22Rv1 (cell line): ENCODE measurements at regions not wholly inside any gene's neighbourhood (a gene's known extent, or its start where the extent isn't known, plus 50 kb on each side); places are given as distances from the start of the nearest gene placed in this dataset.
"Not testable (repeated sequence)": the region's sequence is repeated elsewhere in the genome, so short reads cannot be mapped to it uniquely, and the experiment has no call there.

Source experiments
- ZFX ChIP-seq: fragments of 450-650 bp; IDR thresholded peaks from 2 replicates; pipeline ENCODE4 v1.6.1; 2017; ENCODE audit warnings: antibody characterized with exemption, borderline replicate concordance
- TF ChIP-seq, protein P1 (sequence below): fragments of 450-650 bp; IDR thresholded peaks from 2 replicates; pipeline ENCODE4 v1.5.1; 2017; ENCODE audit warnings: mild to moderate bottlenecking

GRCh38 chr9:38926565-38926964 lies 206.6 kb upstream of the FAM240B start:
- TF ChIP-seq, protein P1, sequence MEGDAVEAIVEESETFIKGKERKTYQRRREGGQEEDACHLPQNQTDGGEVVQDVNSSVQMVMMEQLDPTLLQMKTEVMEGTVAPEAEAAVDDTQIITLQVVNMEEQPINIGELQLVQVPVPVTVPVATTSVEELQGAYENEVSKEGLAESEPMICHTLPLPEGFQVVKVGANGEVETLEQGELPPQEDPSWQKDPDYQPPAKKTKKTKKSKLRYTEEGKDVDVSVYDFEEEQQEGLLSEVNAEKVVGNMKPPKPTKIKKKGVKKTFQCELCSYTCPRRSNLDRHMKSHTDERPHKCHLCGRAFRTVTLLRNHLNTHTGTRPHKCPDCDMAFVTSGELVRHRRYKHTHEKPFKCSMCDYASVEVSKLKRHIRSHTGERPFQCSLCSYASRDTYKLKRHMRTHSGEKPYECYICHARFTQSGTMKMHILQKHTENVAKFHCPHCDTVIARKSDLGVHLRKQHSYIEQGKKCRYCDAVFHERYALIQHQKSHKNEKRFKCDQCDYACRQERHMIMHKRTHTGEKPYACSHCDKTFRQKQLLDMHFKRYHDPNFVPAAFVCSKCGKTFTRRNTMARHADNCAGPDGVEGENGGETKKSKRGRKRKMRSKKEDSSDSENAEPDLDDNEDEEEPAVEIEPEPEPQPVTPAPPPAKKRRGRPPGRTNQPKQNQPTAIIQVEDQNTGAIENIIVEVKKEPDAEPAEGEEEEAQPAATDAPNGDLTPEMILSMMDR: not testable (repeated sequence)
- TF ChIP-seq ZFX: not testable (repeated sequence)
